ENCODE measurements at regions not wholly inside any gene's neighbourhood (a gene's known extent, or its start where the extent isn't known, plus 50 kb on each side); places are given as distances from the start of the nearest gene placed in this dataset.

DNA sequence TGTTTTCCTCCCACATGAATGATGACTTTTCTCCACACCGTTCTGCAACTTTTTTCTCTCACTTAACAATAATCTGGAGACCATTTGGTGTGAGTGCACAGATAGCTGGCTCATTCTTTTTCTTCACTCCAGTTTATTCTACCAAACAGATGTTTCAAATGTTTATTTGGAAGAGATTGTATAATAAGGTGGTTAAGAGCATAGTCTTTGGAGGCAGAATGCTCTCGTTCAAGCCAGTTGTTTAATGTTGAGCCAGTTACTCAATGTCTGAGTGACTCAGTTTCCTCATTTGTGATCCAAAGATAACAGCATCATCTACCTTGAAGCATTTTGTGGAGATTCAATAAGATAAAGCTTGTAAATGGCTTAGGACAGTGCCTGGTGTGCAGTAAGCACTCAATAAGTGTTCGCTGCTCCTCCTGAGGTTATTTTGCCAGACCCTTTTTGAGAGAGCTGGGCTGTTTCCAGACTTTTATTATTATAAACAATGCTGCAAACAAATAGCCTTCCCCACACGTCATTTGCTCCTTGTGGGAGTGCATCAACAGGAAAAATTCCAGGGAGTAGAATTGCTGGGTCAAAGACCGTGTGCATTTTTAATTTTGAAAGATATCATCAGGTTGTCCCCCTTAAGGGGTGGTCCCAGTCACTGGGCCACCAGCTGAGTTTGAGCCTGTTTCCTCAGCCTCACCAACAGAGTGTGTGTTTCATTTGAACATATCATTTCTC lies 70.6 kb downstream of the VEGFA start:
- DNase-seq = no peak

DNA sequence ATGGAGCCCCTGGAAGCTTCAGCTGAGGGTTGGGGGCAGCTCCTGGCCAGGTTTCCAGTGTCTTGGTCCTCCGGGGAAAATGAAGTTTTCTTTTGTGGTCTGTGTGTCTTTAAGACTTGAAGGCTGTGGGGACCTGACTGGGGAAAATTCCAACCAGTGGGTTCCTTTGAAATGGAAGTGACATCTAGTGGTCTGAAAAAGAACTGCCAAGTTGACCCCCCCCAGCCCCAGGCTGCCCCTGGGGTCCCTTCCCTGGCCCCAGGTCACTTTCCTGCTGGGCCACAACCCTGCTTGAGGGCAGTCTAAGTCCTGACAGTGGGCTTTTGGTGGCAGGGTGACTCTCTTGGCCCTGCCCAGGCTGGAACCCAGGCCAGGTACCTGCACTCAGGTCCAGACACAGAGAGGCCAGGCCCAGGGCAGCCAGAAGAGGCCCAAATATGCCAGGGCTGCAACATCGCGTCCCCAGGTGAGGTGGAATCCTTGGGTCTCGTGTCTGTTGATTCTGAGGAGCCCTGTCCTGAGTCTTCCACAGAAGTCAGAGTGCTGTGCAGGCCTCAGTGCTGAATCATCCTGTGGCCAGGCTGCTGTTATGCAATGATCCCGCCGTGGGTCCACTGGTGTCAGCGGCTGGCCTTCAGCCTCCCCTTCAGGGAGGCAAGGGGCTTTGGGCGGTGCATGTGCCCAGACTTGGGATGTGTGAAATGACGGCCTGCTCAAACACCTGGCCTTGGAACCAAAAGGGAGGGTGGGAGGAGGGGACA lies 68.4 kb downstream of the VEGFA start:
- DNase-seq = no peak

DNA sequence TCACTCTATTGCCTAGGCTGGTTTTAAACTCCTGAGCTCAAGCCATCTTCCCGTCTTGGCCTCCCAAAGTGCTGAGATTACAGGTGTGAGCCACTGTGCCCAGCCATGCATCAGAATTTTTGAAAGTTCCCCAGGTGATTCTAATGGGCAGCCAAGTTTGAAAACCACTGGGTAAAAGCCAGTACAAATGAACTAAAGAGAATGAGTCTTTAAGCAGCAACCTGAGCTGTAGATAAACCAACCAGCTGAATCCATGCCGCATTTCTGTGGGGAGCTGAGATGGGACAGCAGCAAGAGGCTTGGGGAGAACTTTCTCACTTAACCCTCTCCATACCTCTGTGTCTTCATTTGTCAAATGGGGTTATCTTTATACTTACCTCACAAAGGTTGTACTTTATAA lies 67.5 kb downstream of the VEGFA start:
- no peak for DNase-seq

DNA sequence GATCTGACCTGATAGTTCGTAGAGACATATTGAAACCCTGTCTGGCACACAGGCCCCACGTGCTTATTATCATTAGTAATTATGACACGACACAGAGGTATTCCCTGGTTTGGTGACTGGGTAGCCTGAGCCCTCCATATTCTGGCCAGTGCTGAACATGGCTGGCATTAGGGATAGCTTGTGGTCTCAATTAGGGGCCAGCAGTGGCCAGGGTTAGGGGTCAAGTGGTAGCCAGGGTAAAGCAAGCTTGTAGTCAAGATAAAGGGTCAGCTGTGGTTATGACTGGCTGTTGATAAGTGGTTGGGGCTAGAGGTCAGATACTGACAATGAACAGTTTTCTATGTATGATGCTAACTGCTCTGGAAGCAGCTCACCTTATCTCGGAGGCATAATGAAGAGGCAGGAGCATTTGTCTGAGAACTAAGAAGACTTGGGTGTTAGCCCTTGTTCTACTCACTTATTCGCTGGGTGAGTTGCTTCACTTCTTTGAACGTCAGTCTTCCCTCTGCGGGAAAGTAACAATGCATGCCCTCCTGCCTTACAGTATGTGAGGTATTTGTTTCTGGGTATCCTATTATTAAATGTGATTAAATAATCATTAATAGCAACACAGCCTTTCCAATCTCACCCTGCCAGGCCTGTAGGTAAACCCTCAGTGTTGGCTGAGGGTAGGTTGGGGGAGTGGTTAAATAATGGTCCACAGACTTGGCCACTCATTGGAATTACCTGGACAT lies 66.7 kb downstream of the VEGFA start:
- no peak for DNase-seq
